COLO668 (cell line): ENCODE measurements at regions not wholly inside any gene's neighbourhood (a gene's known extent, or its start where the extent isn't known, plus 50 kb on each side); places are given as distances from the start of the nearest gene placed in this dataset.
A peak's percentile ranks its signal among the peaks of the same experiment; 100 is the strongest.

ENCODE experiments used
- DNase-seq: peaks from one replicate; lab custom pipeline; 2025; ENCODE audit not compliant: unreplicated experiment; lab: John Stamatoyannopoulos, UW

DNA sequence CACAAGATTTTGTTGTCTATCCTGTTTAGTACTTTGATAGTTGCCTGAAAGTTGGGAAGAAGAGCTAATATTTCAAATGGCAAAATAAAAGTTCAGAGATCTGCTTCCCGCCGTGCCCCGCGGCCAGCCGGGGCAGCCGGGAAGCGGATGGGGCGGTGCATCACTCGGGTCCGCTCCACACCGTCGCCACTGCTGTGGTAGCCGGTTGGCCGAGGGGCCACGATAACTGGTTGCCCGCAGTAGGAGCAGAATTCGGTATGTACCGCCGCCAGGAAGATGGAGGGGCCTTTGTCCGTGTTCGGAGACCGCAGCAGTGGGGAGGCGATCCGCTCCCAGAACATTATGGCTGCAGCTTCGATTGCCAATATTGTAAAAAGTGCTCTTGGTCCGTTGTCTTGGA lies 427.2 kb upstream of the PDE3A start:
- DNase-seq, result no peak

DNA sequence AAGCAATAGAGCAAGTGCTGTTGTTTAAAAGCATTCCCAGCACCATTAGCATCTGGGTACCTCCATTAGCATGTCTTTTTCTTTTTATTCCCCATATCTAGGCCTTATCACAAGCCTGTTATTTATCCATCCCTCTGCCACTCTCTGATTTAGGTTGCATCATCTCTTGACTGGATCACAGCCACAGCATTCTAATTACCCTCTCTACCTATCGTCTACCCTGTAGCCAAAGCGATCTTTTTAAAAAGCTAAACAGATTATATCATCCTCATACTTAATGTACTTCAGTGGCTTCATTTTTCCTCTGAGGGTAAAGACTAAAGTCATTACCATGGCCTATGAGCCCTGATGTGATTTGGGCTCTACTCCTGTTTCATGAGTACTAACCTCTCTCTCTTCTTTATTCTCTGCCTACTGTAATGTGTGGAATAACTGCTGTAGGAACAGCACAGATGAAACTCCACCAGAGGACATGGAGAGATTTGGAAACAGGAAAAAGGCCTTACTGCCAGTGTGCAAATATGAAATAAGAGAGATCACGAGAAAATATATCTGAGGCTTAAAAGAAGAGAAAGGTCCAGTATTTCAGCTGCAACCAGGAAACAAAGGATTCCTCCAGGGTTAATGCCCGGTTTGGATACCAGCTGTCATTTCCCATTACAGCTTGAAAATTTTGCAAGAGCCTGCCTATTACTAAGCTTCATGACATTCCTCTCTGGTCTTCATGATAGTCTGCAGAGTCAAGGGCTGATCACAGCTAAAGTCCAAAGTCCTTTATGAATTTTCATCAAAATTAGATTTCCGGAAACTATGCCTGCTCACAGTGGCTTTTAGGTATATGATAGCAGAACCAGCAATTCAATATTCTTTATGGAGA lies 422.5 kb upstream of the PDE3A start:
- DNase-seq, result no peak

DNA sequence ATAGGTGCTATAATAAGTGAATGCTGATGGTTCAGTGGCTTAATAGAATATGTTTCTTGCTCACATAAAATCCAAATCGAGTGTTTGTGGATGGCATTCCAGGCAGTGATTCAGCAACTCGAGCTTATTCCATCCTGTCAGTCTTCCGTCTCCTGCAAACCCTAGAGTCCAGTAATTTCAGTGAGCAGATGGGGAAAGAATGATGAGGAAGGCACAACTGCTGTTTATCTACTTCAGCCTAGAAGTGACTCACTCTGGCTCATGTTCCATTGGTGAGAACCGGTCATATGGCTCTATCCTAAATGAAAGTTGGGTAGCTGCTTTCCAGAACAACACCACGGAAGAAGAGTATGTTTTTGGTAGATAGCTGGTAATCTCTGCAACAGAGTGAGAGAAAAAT lies 421.8 kb upstream of the PDE3A start:
- no peak for DNase-seq

DNA sequence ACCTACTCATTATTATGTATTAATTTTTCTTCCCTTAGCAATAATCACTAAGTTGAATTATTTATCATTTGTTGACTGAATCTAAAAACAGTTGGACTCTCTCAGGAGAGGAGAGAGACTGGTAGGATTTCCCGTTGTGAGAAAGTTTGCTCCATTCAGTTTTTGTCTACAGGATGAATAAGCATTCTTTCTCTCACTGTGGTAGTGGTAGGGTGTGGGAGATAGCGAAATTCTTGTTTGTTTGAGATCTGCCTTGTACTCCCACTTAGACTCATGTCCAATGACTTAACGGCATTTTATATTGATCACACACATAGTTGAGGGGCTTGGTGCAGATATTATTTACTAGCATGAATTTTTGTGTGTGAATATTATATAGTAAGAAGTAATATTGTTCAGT lies 421.0 kb upstream of the PDE3A start:
- no peak for DNase-seq

DNA sequence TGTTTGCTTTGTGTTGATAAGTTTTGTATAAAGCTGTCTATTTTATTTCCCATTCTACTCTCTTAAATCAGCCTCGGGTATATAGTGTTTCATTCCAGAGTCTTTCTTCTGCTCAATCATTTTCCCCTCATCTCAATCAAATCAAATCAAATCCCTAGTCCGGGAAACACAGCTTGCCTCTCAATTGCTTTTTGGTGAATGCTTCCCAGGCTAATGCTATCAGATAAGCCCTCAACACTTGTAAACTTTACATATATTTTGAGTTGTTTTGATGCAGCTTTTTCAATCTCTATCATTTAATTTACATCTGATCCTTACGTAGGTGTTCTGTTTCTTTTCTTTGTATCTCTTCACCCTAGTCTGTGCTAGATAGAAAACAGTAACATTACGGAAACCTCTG lies 416.7 kb upstream of the PDE3A start:
- DNase-seq, result no peak

DNA sequence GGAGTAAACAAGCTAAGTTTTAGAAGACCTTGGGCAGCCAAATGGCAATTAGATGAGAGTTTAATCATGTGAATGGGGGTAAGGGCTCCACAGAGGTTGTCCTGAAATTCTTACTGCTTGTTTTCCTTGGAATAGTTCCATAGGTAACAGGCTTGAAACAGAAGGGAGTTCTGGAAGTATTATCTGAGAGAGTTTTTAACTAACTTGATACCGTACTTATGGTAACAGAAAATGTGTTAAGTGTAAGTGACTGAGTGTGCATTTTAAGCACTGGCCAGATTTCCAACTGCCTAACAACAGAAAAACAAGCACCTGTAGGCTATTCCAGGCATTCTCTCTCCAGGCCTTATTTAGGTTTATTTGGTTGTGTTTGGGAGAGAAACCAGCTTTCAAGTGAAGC lies 414.6 kb upstream of the PDE3A start:
- no peak for DNase-seq

DNA sequence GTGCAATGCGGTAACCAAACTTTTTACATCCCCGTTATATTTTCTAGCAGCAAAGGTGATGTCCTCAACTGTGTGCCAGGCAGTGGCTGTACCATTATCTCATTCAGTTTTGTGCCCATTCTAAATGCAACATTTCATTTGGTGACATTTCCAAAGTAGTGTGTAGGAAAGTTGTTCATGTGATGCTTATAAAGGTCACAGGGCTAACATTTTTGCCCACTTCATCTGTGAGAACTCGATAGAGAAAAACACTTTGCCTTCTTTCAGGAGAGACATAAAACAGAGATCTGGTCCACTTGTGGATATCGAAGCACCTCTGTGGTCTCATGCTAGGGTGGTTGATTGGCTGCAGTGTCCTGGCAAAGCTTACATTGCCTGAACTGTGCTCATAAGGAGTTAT lies 414.2 kb upstream of the PDE3A start:
- no peak for DNase-seq

DNA sequence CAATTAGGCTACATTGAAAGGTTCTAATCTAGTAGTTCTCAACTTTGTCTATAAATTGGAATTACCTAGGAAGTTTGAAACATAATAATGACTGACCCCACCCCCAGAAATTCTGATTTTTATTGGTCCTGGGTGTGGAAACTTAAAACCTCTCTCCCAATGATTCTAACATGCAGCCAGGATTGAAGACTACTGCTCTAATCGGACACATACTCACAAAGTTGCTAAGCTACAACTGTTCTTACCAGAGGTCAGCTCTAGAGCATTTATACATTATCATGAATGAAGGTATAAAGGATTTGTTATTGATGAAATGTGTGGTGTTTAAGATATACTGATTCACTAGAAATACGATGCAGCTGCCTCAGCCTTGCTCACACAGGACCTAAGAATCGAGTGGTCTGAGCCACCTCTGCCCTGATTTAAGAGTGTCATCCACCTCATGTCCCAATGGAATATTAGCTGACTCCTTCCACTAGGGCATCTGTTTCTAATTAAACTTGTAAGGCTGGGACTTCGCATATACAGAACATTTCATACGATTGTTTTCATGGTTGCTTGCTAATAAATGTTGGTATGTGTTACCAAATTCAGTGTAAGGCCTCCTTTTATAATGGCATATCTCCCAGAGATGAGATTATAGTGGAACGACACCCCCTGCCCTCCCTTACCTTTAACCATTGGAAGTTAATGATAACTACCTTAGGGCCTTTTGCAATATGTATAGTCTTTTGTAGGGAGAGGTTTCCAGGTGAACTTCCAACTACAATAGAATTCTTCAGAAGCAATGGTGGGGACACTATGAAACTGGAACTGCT lies 410.8 kb upstream of the PDE3A start:
- DNase-seq, result no peak

GRCh38 chr12:19958389-19958788 lies 409.9 kb upstream of the PDE3A start:
- DNase-seq, result no peak

DNA sequence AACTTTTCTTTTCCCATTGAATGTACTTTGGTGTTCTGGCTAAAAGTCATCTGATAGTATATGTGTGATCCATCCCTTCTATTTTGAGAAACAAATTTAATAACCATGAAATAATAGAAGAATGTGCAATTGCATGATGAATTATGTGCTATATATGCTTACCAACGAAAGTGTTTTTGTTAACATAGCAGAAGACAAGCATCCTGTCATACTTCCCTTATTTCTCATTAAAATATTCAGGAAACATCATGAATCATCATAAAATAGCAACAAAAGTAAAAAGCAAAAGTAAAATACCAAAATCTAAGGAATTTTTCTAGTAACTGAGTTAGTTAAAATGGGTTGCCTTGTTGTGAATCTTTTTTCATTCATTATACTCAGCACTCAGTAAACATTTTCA lies 409.0 kb upstream of the PDE3A start:
- DNase-seq, result no peak

DNA sequence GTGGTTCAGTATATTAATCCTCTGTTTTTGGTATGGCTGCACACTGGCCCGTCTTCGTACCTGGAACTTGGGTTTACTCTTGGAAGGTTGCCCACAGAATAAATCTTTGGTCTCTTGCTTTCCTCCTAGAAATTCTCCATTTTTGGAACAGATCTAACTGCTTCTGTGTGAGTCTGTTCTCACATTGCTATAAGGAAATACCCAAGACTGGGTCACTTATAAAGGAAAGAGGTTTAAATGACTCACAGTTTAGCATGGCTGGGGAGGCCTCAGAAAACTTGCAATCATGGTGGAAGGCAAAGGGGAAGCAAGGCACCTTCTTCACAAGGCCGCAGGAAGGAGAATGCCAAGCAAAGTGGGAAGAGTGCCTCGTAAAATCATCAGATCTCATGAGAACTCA lies 407.8 kb upstream of the PDE3A start:
- no peak for DNase-seq

- DNase-seq, result no peak
Measured at GRCh38 chr12:19962192-19962591, 406.1 kb upstream of the PDE3A start.

GRCh38 chr12:19963972-19964371 lies 404.4 kb upstream of the PDE3A start:
- no peak for DNase-seq

DNA sequence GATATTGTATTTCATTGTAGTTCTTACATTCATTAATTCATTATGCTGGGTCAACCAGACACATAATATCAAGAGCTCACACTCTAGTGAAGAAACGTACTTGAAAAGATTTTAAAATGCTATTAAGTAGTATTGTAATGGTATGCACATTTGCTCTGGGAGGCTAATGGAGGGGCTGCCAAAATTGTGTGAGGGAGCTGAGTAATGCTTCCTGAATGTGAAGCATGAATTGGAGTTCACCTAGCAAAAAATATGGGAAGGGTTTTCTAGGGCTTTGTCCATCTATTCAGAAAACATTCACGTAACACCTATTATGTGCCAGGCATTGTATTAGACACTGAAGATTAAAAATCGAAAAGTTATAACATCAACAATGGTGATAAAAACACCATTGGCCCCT lies 403.8 kb upstream of the PDE3A start:
- no peak for DNase-seq

- DNase-seq, result no peak
Measured at GRCh38 chr12:19965196-19966038, 402.9 kb upstream of the PDE3A start.

GRCh38 chr12:19967001-19967400 lies 401.3 kb upstream of the PDE3A start:
- peak; percentile 3 for DNase-seq

GRCh38 chr12:19967431-19967830 lies 400.9 kb upstream of the PDE3A start:
- DNase-seq, result peak; percentile 27

DNA sequence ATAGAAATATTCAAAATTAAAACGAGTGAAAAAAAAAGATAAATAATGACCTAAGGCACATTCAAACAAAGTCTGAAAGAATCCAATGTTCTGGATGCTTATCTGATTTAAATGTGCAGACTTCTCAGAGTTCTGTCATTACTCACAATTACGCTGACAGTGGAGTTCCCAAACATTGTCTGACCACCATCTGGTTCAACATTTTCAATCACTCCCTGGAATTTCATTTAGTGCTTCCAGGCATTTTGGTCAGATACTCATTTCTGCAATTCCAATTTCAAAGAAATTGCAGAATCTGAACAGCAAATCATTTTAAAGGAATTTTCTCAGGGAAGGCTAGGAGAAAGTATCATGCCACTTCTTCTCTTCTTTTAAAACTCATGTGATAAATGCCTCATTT lies 398.2 kb upstream of the PDE3A start:
- no peak for DNase-seq

- no peak for DNase-seq
Measured at GRCh38 chr12:19970821-19971220, 397.5 kb upstream of the PDE3A start.

GRCh38 chr12:19971361-19972280 lies 396.7 kb upstream of the PDE3A start:
- no peak for DNase-seq
